PC-9 (cell line): ENCODE measurements at regions not wholly inside any gene's neighbourhood (a gene's known extent, or its start where the extent isn't known, plus 50 kb on each side); places are given as distances from the start of the nearest gene placed in this dataset.

Experiments
- BruUV-seq: library from RNA; stranded (reverse); fragments of 400-500 nt; replicated peaks from 2 replicates; lab custom pipeline; 2021; lab: Mats Ljungman, UMichigan
- CTCF ChIA-PET: fragments of 300-600 bp; sonication (Branson Sonifier 250); formaldehyde crosslinking; loops from one replicate; lab custom pipeline; 2022; ENCODE audit warnings: antibody characterized with exemption; lab: Charles Lee
- POLR2A ChIA-PET: fragments of 300-600 bp; sonication (Branson Sonifier 250); formaldehyde crosslinking; loops from one replicate; lab custom pipeline; 2022; ENCODE audit warnings: antibody characterized with exemption; ENCODE audit not compliant: unreplicated experiment; lab: Charles Lee
- DNase-seq, 2 experiments: peaks; one replicate each; pipeline versions ENCODE4 v3.0.0 to v3.0.0-alpha.2; 2015 to 2022; ENCODE audit warnings: mixed read lengths in 1 of 2
- H2AFZ ChIP-seq: fragments of 200-600 bp; sonication (generic); 2 replicates; pipeline ENCODE4 v1.8.1; 2017; ENCODE audit warnings: antibody characterized with exemption
- H3F3A ChIP-seq: fragments of 200-600 bp; sonication (generic); 2 replicates; pipeline ENCODE4 v1.8.1; 2017; ENCODE audit warnings: antibody characterized with exemption, mild to moderate bottlenecking, low read depth; ENCODE audit not compliant: insufficient read depth
- H3K27ac ChIP-seq: fragments of 200-600 bp; sonication (generic); 2 replicates; pipeline ENCODE4 v1.6.1; 2016; ENCODE audit warnings: mixed run types
- H3K27me3 ChIP-seq: fragments of 200-600 bp; sonication (generic); 2 replicates; pipeline ENCODE4 v1.6.1; 2016; ENCODE audit warnings: low read depth, mixed run types; ENCODE audit not compliant: insufficient read depth
- H3K36me3 ChIP-seq: fragments of 200-600 bp; sonication (generic); 2 replicates; pipeline ENCODE4 v1.6.1; 2016; ENCODE audit warnings: low read depth, mixed run types
- H3K4me1 ChIP-seq: fragments of 200-600 bp; sonication (generic); replicated peaks from 2 replicates; pipeline ENCODE4 v1.6.1; 2016; ENCODE audit warnings: mixed run types; ENCODE audit not compliant: insufficient read depth
- H3K4me2 ChIP-seq: fragments of 200-600 bp; sonication (generic); 2 replicates; pipeline ENCODE4 v1.6.1; 2017; ENCODE audit warnings: mixed run types
- H3K4me3 ChIP-seq: fragments of 200-600 bp; sonication (generic); 2 replicates; pipeline ENCODE4 v1.6.1; 2016; ENCODE audit warnings: mixed run types
- H3K79me2 ChIP-seq: fragments of 200-600 bp; sonication (generic); 2 replicates; pipeline ENCODE4 v1.6.1; 2017; ENCODE audit warnings: low read depth, mixed run types
- H3K9me2 ChIP-seq: fragments of 200-600 bp; sonication (generic); 2 replicates; pipeline ENCODE4 v1.8.1; 2017; ENCODE audit warnings: mild to moderate bottlenecking; ENCODE audit not compliant: insufficient read depth
- H3K9me3 ChIP-seq: fragments of 200-600 bp; sonication (generic); 2 replicates; pipeline ENCODE4 v1.8.1; 2016; ENCODE audit warnings: low read depth; ENCODE audit not compliant: insufficient read depth
- H4K20me1 ChIP-seq: fragments of 200-600 bp; sonication (generic); 2 replicates; pipeline ENCODE4 v1.8.1; 2017; ENCODE audit not compliant: insufficient read depth
- EZH2 ChIP-seq: fragments of 200-600 bp; sonication (generic); IDR thresholded peaks from 2 replicates; pipeline ENCODE4 v1.8.0; 2017; ENCODE audit warnings: antibody characterized with exemption, low read depth
- intact Hi-C: fragments of 100-400 bp; cut with micrococcal nuclease; formaldehyde crosslinking; loops from one replicate; pipeline ENCODE4 v1.10.0; 2022; ENCODE audit not compliant: unreplicated experiment
- TF ChIP-seq, protein P1 (sequence below): fragments of 200-600 bp; sonication (generic); conservative IDR thresholded peaks from 2 replicates; pipeline ENCODE4 v1.6.1; 2017; ENCODE audit warnings: mixed run types, antibody characterized with exemption, mild to moderate bottlenecking, moderate library complexity

DNA sequence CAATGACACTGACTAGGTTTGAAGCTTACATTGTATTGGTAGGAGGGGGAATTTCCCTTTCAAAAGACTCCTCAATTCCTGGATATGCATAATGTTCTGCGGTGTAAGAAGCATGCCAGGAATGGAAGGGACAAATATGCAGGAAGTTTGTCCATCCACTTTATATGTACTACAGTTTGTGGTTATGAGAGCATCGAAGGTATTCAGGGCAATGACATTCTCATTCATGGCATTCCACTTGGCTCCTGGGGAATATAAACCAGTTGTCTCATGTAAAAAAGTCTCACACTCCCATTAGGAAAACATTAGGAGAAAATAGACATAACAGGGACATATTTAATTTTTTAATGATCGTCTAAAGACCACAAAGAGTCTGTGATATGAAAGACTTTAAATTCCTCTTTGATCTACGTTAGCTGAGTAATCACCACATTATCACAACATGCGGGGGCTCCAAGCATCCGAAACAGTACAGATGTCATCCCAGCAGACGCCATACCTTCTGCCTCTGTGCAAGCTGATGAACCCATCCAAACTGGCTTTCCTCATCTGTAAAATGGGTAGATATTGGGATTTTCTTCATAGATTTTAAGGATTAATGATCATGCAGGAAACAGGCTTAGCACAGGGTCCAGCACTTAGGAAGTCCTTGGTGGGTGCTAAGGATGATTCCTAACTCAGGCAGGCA is 675.3 kb downstream of the INHBA start:
- intact Hi-C loops: loop anchor here (1.0 kb wide), 8 partner anchors 24 to 678 kb away; no protein-coding TSS in a partner anchor
- H3K9me3 ChIP-seq: no peaks in the 10 kb centered on the region; the same call in 1 of the 2 replicates
- ChIA-PET POLR2A (interaction anchor here (0.7 kb wide), 1 partner anchor 24 kb away, joined by 6 read pairs; no protein-coding TSS in a partner anchor), CTCF (interaction anchor here (0.6 kb wide), 1 partner anchor 20 kb away, joined by 7 read pairs; no protein-coding TSS in a partner anchor)
- no peaks in the 10 kb centered on the region for H3K36me3 ChIP-seq
- H3F3A ChIP-seq: peaks cover 23% of the 10 kb centered on the region; the same call in 1 of the 2 replicates
- H3K79me2 ChIP-seq: no peaks in the 10 kb centered on the region
- no peaks in the 10 kb centered on the region for H3K27me3 ChIP-seq
- no peak overlapping the region for H3K4me2 ChIP-seq
- no peaks in the 10 kb centered on the region for H4K20me1 ChIP-seq
- H3K27ac ChIP-seq: no peak overlapping the region
- H2AFZ ChIP-seq: no peak overlapping the region
- DNase-seq: peak; percentile 53 to 88
- peaks cover 22% of the 10 kb centered on the region for H3K4me1 ChIP-seq
- TF ChIP-seq, protein P1, sequence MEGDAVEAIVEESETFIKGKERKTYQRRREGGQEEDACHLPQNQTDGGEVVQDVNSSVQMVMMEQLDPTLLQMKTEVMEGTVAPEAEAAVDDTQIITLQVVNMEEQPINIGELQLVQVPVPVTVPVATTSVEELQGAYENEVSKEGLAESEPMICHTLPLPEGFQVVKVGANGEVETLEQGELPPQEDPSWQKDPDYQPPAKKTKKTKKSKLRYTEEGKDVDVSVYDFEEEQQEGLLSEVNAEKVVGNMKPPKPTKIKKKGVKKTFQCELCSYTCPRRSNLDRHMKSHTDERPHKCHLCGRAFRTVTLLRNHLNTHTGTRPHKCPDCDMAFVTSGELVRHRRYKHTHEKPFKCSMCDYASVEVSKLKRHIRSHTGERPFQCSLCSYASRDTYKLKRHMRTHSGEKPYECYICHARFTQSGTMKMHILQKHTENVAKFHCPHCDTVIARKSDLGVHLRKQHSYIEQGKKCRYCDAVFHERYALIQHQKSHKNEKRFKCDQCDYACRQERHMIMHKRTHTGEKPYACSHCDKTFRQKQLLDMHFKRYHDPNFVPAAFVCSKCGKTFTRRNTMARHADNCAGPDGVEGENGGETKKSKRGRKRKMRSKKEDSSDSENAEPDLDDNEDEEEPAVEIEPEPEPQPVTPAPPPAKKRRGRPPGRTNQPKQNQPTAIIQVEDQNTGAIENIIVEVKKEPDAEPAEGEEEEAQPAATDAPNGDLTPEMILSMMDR: no peak
- no peak for TF ChIP-seq EZH2
- TSS peak; percentile 92 for BruUV-seq
- H3K4me3 ChIP-seq: no peak overlapping the region
- no peaks in the 10 kb centered on the region for H3K9me2 ChIP-seq

DNA sequence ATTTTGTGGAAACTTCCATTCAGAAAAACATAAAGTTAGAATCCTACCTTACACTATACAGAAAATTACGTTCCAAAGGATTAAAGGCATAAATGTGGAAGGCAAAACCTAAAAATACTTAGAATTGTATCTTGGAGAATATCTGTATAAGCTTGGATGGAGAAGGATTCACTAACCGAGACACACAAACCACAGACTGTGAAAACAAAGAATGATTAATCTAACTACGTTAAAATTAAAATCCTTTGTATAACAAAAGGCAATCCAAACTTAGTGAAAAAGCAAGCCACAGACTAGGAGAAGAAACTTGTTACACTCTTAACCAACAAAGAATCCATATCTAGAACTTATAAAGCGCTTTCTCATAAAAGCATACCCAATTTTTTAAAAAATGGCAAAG is 678.8 kb downstream of the INHBA start:
- ChIA-PET CTCF (no interaction called here), POLR2A (no interaction called here)
- Histone ChIP-seq H3K9me3 (peaks cover 3% of the 10 kb centered on the region; the same call in 1 of the 2 replicates), H4K20me1 (no peaks in the 10 kb centered on the region), H3K4me2 (no peak overlapping the region), H3K9me2 (no peaks in the 10 kb centered on the region), H2AFZ (no peak overlapping the region), H3K36me3 (no peaks in the 10 kb centered on the region), H3K27me3 (no peaks in the 10 kb centered on the region), H3K79me2 (no peaks in the 10 kb centered on the region), H3K4me3 (no peak overlapping the region), H3K4me1 (peaks cover 14% of the 10 kb centered on the region), H3K27ac (no peak overlapping the region), H3F3A (peaks cover 13% of the 10 kb centered on the region; the same call in 1 of the 2 replicates)
- TF ChIP-seq EZH2: no peak
- TF ChIP-seq, protein P1: no peak
- intact Hi-C loops: no loop called here
- no TSS peak for BruUV-seq
- no peak for DNase-seq

- no peak for DNase-seq
- H3F3A ChIP-seq: no peaks in the 10 kb centered on the region
- no peaks in the 10 kb centered on the region for H4K20me1 ChIP-seq
- H2AFZ ChIP-seq: no peak overlapping the region
- no peak overlapping the region for H3K4me2 ChIP-seq
- no TSS peak for BruUV-seq
- intact Hi-C loops: no loop called here
- no peaks in the 10 kb centered on the region for H3K4me1 ChIP-seq
- TF ChIP-seq, protein P1: no peak
- no peak for TF ChIP-seq EZH2
- no peak overlapping the region for H3K27ac ChIP-seq
- H3K27me3 ChIP-seq: no peaks in the 10 kb centered on the region
- no peaks in the 10 kb centered on the region for H3K9me2 ChIP-seq
- CTCF ChIA-PET: no interaction called here
- peaks cover 3% of the 10 kb centered on the region; the same call in 1 of the 2 replicates for H3K9me3 ChIP-seq
- no peak overlapping the region for H3K4me3 ChIP-seq
- no peaks in the 10 kb centered on the region for H3K79me2 ChIP-seq
- no peaks in the 10 kb centered on the region for H3K36me3 ChIP-seq
- POLR2A ChIA-PET: no interaction called here
Measured at GRCh38 chr7:41020056-41020455, 682.8 kb downstream of the INHBA start.
